Colonic mucosa (tissue), 4 donors: ENCODE measurements at regions not wholly inside any gene's neighbourhood (a gene's known extent, or its start where the extent isn't known, plus 50 kb on each side); places are given as distances from the start of the nearest gene placed in this dataset.
"Not testable (repeated sequence)": the region's sequence is repeated elsewhere in the genome, so short reads cannot be mapped to it uniquely, and the experiment has no call there.

Experiments
- DNase-seq: peaks from one replicate; pipeline ENCODE4 v3.0.0-alpha.2; 2020
- H3K27ac ChIP-seq: fragments of 200-600 bp; one replicate; pipeline ENCODE4 v1.8.0; 2021
- H3K27me3 ChIP-seq: fragments of 200-600 bp; one replicate; pipeline ENCODE4 v1.8.0; 2021
- H3K36me3 ChIP-seq: fragments of 200-600 bp; one replicate; pipeline ENCODE4 v1.8.0; 2021
- H3K4me1 ChIP-seq: fragments of 200-600 bp; one replicate; pipeline ENCODE4 v1.8.0; 2021; ENCODE audit warnings: mild to moderate bottlenecking
- H3K4me3 ChIP-seq: fragments of 200-600 bp; one replicate; pipeline ENCODE4 v1.8.0; 2021
- H3K9ac ChIP-seq, 2 donors: one replicate each; pipeline ENCODE4 v1.7.0; 2013; ENCODE audit warnings: control low read depth in 2 of 2, low read depth in 2 of 2, low read length in 2 of 2
- H3K9me3 ChIP-seq: fragments of 200-600 bp; one replicate; pipeline ENCODE4 v1.8.0; 2021
- CTCF ChIP-seq: fragments of 200-600 bp; IDR thresholded peaks from one replicate; pipeline ENCODE4 v1.8.0; 2022; ENCODE audit warnings: antibody characterized with exemption, mild to moderate bottlenecking
- intact Hi-C: fragments of 100-400 bp; cut with DNase I; formaldehyde crosslinking; loops from one replicate; pipeline ENCODE4 v1.14.1; 2022
- donor health status: healthy.
- donor health status: DM: no; HTN: no; CAD: no.
- donor health status: DM: no; HTN: no; CAD: no.

GRCh38 chr2:220588148-220588547 is 960.7 kb downstream of the SLC4A3 start:
- Histone ChIP-seq H3K36me3 (no peaks in the 10 kb centered on the region), H3K27me3 (no peaks in the 10 kb centered on the region), H3K9ac (no peak overlapping the region), H3K4me3 (no peak overlapping the region), H3K9me3 (no peaks in the 10 kb centered on the region), H3K4me1 (no peaks in the 10 kb centered on the region), H3K27ac (no peak overlapping the region)
- TF ChIP-seq CTCF, result no peak
- no peak for DNase-seq
- intact Hi-C loops, result no loop called here

GRCh38 chr2:220590476-220590875 is 963.0 kb downstream of the SLC4A3 start:
- DNase-seq, result no peak

GRCh38 chr2:220593526-220593925 is 966.1 kb downstream of the SLC4A3 start:
- Histone ChIP-seq H3K27me3 (no peaks in the 10 kb centered on the region), H3K4me1 (no peaks in the 10 kb centered on the region), H3K9me3 (no peaks in the 10 kb centered on the region), H3K27ac (no peak overlapping the region), H3K9ac (no peak overlapping the region), H3K4me3 (no peak overlapping the region), H3K36me3 (no peaks in the 10 kb centered on the region)
- no peak for DNase-seq
- no peak for TF ChIP-seq CTCF
- intact Hi-C loops, result no loop called here

More at GRCh38 chr2:220590476-220590875, 963.0 kb downstream of the SLC4A3 start:
- no peaks in the 10 kb centered on the region for H3K27me3 ChIP-seq
- no peak overlapping the region for H3K4me3 ChIP-seq
- H3K9me3 ChIP-seq, result no peaks in the 10 kb centered on the region
- intact Hi-C loops, result no loop called here
- no peak overlapping the region for H3K9ac ChIP-seq
- TF ChIP-seq CTCF, result no peak
- H3K36me3 ChIP-seq, result no peaks in the 10 kb centered on the region
- no peak overlapping the region for H3K27ac ChIP-seq
- no peaks in the 10 kb centered on the region for H3K4me1 ChIP-seq

GRCh38 chr2:220601674-220602073 is 970.4 kb downstream of the EPHA4 start:
- H3K27me3 ChIP-seq, result no peaks in the 10 kb centered on the region
- H3K36me3 ChIP-seq, result no peaks in the 10 kb centered on the region
- no peak overlapping the region for H3K27ac ChIP-seq
- no peaks in the 10 kb centered on the region for H3K9me3 ChIP-seq
- intact Hi-C loops, result no loop called here
- no peak overlapping the region for H3K4me3 ChIP-seq
- no peak overlapping the region for H3K9ac ChIP-seq
- no peaks in the 10 kb centered on the region for H3K4me1 ChIP-seq
- no peak for TF ChIP-seq CTCF
- no peak for DNase-seq

- H3K36me3 ChIP-seq, H3K9ac ChIP-seq, H3K27ac ChIP-seq, H3K9me3 ChIP-seq, H3K4me1 ChIP-seq, H3K27me3 ChIP-seq, intact Hi-C loops, DNase-seq, H3K4me3 ChIP-seq: not testable (repeated sequence)
These were observed 959.1 kb downstream of the EPHA4 start for GRCh38 chr2:220613004-220613403.

GRCh38 chr2:220614064-220614463 is 958.0 kb downstream of the EPHA4 start:
- Histone ChIP-seq H3K9me3 (no peaks in the 10 kb centered on the region), H3K9ac (no peak overlapping the region), H3K36me3 (no peaks in the 10 kb centered on the region), H3K27me3 (no peaks in the 10 kb centered on the region), H3K4me1 (no peaks in the 10 kb centered on the region), H3K4me3 (no peak overlapping the region), H3K27ac (no peak overlapping the region)
- DNase-seq, result no peak
- no peak for TF ChIP-seq CTCF
- intact Hi-C loops, result no loop called here
